ENCODE measurements at regions not wholly inside any gene's neighbourhood (a gene's known extent, or its start where the extent isn't known, plus 50 kb on each side); places are given as distances from the start of the nearest gene placed in this dataset.
"Not testable (repeated sequence)": the region's sequence is repeated elsewhere in the genome, so short reads cannot be mapped to it uniquely, and the experiment has no call there.

DNA sequence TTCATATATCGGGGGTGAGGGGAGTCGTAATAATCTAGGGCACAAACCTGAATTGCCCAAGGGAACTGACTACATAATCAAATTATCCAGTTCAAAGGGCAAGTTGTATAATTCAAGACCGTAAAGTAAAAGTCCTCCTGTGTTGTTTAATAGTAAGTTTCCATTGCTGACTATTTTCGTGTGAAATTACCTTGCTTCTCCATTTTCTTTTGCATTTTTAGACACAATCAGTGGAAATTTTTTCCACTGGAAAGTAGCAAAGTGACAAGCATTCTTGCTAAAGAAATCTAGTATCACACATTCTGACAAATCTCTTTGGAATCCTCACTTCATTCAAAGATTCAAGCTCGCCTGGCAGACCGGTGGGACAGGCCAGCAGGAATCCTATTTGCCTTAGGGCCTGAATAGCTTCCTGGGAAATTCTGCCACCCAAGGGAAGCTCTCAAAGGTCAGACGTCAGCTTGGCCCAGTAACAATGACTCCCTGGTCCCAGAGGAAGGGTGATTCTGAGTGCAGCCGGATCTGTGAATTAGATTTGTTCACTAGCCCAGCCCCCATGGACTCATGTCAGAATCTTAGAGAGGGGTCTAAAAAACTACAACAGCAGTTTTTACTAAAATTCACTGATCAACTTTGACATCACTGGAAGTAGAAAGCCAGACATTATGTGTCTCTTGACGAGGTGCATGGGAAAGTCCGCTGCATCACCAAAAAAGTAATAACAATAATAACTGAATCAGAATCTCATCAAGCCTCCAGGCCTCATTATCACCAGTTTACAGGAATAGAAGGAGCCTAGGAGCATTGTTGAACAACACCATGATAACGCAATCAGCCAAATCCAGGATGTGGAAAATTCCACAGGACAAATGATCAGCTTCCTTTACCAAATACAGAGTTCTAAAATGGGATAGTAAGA lies 161.0 kb downstream of the SKIDA1 start:
- FAIRE-seq (peak; percentile 94), DNase-seq (ENCODE audit: insufficient read length, low spot score) (peak; percentile 46)
- TF ChIP-seq POLR2A (IDR thresholded peaks at IDR 0.05; ENCODE audit: low read depth, low read length): no peak

DNA sequence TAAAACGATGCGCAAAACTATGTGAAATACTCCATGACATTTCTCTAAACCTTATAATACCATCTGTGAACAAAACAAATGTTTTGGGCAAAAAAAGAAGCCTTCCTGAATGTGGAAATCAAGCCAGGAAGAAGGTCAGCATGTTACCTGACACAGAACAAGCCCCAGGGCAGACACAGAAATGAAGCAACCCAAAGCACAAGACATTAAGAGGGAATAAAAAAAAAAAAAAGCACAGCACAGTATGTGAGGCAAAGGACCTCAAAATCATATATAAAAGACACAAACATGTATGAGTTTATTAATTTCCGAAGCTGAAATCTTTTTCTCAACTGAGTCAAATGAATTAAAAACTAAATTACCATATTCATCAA lies 161.8 kb downstream of the SKIDA1 start:
- TF ChIP-seq POLR2A (IDR thresholded peaks at IDR 0.05; ENCODE audit: low read depth, low read length): no peak
- DNase-seq (ENCODE audit: insufficient read length, low spot score) (no peak), FAIRE-seq (no peak)

DNA sequence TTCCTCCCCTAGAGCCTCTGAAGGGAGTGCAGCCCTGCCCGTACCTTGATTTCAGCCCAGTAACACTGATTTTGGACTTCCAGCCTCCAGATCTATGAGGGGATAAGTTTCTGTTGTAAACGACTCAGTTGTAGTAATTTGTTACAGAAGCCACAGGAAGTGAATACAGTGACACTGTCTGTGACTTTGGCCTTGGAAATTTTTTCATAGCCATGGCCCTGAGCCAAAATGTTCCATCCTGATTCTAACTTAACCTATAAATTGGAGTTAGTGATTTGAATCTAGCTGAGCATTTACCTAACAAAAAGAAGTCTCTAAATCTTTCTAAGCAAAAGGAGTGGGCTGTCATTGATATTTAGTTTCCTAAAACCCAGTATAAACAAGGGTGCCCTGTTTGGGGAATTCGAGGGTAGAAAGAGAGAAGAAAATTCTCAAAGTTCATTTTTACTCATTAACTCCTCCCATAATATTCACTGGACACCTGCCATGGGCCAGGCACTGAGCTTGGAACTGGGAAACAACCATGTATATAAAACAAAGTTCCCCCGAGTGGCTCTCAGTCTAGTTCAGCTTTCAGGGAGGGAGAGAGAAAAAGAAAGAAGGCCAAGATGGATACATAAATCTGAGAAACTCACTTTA lies 162.3 kb downstream of the SKIDA1 start:
- no peak for DNase-seq (ENCODE audit: insufficient read length, low spot score)

DNA sequence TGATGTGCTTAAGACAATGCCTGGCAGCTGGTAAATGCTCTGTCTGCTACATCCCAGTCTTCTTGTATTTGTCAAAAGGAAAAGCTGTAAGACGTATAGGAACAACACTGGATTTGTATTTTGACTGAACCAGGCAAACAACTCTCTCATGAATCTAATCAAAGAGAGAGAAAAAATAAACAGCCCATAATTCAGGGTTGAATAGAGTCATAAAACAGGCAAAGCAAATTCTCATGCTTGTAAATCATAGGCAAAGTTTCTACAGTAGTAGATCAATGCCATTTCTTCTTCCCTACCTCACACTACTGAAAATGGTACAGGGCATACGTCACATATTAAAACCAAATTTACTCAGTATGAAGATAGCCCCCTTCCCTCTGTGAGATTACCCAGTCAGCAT lies 166.3 kb downstream of the SKIDA1 start:
- FAIRE-seq: no peak
- no peak for TF ChIP-seq POLR2A (IDR thresholded peaks at IDR 0.05; ENCODE audit: low read depth, low read length)
- no peak for DNase-seq (ENCODE audit: insufficient read length, low spot score)

More for the DNA sequence above, 162.3 kb downstream of the SKIDA1 start:
- TF ChIP-seq POLR2A (IDR thresholded peaks at IDR 0.05; ENCODE audit: low read depth, low read length): no peak
- no peak for FAIRE-seq

DNA sequence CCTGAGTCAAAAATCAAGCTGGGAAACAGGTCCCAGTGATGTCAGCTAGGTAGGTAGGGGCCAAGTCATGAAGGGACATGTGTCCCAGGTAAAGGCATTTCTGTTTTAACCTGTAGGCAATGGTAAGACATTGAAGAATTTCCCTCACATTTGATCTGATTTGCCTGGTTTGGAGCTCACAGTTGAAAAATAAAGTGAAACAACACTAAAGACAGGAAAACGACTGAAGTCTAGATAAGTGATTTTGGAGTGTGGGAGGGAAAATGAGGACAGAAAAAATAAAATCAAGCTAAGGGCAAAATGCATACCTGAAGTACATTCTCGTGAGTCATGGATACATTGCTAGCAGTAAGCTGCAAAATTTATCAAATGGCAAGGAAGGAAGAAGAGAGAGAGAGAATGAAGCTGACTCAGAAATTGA lies 169.9 kb downstream of the SKIDA1 start:
- FAIRE-seq: peak; percentile 86
- DNase-seq (ENCODE audit: insufficient read length, low spot score): no peak
- TF ChIP-seq POLR2A (IDR thresholded peaks at IDR 0.05; ENCODE audit: low read depth, low read length): no peak

DNA sequence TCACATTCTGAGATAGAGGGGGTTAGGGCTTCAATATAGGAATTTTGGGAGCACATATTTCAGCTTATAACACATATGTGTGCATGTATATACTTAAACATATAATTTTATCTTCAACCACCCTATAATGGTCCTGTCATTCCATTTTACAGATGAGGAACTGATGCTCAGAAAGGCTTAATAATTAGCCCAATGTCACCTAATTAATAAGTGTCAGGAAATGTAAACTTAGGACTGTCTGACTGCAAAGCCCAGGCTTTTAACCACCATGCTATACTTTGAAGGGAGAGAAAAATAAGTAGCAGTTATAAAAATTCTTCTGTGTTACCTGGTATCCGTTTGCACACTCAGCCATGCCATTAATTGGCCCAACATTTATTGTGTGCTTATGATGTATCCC lies 172.6 kb downstream of the SKIDA1 start:
- no peak for DNase-seq (ENCODE audit: insufficient read length, low spot score)
- FAIRE-seq: no peak

DNA sequence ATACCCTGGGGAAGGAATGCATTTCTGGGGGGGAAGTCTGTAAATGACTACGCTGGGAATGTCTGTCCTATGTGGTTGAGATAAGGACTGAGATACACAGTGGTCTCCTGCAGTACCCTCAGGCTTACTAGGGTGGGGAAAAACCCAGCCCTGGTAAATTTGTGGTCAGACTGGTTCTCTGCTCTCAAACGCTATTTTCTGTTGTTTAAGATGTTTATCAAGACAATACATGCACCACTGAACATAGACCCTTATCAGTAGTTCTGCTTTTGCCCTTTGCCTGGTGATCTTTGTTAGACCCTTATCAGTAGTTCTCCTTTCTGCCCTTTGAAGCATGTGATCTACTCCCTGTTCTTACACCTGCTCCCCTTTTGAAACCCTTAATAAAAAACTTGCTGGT lies 173.9 kb downstream of the SKIDA1 start:
- not testable (repeated sequence) for FAIRE-seq

More for the DNA sequence above, 172.6 kb downstream of the SKIDA1 start:
- TF ChIP-seq POLR2A (IDR thresholded peaks at IDR 0.05; ENCODE audit: low read depth, low read length): no peak

DNA sequence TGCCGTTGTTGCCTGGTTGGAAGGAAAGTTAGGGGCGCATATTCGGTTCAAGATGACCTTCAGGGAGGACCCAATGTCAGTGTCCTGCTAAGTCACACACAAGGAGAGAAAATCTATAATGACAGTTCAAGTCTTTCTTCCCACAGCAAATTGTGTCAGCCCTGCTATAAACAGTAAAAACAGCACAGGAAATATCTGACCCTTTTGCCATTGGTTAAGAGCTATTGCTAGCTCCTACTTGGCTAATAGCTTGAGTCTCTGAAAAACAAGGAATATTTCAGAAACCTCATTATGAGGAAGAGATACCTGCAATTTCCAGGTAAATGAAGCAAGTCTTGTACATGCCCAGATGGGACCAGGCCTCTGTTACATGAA lies 175.6 kb downstream of the SKIDA1 start:
- DNase-seq (ENCODE audit: insufficient read length, low spot score): no peak
- no peak for TF ChIP-seq POLR2A (IDR thresholded peaks at IDR 0.05; ENCODE audit: low read depth, low read length)
- FAIRE-seq: no peak

More for the DNA sequence above, 173.9 kb downstream of the SKIDA1 start:
- DNase-seq (ENCODE audit: insufficient read length, low spot score): not testable (repeated sequence)

DNA sequence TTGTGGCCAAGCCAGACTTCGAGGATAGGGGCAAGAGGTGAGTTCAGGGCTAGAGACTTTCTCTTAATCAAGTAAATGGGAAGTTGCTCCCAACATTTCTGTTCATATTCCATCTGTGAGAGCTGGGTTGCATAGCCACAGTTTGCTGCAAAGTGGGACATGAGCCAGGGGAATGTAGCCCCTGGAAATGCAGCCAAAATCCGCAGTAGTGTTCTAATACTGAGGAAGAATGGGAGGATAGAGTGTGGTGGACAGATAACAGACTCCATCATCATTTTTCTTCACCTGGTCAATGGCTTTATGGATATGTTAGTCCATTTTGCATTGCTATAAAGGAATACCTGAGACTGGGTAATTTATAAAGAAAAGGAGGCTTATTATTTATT lies 177.7 kb downstream of the SKIDA1 start:
- DNase-seq (ENCODE audit: insufficient read length, low spot score) (no peak), FAIRE-seq (no peak)
- no peak for TF ChIP-seq POLR2A (IDR thresholded peaks at IDR 0.05; ENCODE audit: low read depth, low read length)

DNA sequence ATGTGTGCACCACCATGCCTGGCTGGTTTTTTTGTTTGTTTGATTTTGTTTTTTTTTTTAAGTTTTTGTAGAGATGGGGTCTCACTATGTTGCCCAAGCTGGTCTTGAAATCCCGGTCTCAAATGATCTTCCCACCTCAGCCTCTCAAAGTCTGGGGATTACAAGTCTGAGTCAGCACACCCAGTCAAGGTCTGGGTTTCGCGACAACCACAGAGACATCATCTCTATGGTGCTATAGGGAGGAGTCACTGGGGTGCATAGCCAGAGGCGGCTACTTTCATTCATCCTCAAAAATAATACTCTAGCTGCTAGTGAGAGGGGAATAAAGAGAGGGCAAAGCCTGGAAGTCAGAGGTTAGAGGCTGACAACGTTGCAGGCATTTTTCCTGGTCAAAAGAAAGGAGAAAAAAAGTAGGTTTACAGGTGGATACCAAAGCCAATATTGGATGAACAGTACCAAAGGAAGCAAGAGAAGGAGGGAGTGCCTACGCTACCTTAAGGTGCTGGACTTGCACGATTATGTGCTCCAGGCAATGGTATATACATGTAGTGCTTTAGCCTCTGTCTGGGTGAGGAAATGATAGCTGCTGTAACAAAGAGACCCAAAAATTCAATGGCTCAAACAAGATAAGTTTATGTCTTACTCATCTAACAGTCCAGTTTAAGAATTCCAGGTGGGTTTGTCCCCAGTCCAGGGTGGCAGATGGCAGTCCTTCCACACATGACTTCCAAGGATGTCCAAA lies 178.3 kb downstream of the SKIDA1 start:
- no peak for TF ChIP-seq POLR2A (IDR thresholded peaks at IDR 0.05; ENCODE audit: low read depth, low read length)
- DNase-seq (ENCODE audit: insufficient read length, low spot score) (no peak), FAIRE-seq (no peak)

DNA sequence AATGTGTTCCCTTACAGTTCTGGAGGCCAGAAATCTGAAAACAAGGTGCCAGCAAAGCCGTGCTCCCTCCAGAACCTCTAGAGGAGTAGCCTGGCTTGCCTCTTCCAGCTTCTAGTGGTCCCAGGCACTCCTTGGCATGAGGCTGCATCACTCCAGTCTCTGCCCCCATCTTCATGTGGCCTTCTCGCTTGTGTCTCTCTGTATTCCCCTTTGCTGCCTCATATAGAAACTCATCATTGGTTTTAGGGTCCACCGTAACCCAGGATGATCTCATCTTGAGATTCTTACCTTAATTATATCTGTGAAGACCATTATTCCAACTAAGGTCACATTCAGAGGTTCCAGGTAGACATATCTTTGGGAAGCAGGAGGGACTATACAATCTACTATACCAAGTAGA lies 182.4 kb downstream of the SKIDA1 start:
- no peak for DNase-seq (ENCODE audit: insufficient read length, low spot score)
- FAIRE-seq: no peak
- no peak for TF ChIP-seq POLR2A (IDR thresholded peaks at IDR 0.05; ENCODE audit: low read depth, low read length)

DNA sequence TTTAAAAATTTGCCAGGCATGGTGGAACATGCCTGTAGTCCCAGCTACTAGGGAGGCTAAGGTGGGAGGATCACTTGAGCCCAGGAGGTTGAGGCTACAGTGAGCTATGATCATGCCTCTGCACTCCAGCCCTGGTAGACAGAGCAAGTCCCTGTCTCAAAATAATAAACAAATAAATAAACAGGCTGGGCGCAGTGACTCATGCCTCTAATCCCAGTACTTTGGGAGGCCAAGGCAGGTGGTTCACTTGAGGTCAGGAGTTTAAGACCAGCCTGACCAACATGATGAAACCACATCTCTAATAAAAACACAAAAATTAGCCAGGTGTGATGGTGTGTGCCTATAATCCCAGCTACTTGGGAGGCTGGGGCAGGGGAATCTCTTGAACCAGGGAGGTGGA lies 183.0 kb downstream of the SKIDA1 start:
- DNase-seq (ENCODE audit: insufficient read length, low spot score); FAIRE-seq: not testable (repeated sequence)

DNA sequence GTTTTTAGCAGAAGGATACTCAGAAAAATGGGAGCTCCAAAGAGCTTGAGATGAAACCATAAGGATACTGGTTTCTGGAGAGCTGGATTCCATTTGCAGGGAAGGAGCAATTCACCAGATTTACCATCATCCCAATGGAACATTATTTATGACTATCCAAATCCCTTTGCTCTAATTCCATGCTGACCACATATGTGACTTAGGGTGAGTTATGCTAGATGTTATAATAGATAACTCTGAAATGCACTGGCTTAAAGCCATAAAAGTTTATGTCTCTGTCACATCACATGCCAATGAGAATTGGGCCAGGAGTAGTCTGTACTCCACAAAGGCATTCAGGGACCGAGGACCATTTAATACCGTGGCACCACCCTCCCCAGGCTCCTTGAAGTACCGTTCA lies 185.2 kb downstream of the SKIDA1 start:
- DNase-seq (ENCODE audit: insufficient read length, low spot score) (no peak), FAIRE-seq (no peak)
- TF ChIP-seq POLR2A (IDR thresholded peaks at IDR 0.05; ENCODE audit: low read depth, low read length): no peak

DNA sequence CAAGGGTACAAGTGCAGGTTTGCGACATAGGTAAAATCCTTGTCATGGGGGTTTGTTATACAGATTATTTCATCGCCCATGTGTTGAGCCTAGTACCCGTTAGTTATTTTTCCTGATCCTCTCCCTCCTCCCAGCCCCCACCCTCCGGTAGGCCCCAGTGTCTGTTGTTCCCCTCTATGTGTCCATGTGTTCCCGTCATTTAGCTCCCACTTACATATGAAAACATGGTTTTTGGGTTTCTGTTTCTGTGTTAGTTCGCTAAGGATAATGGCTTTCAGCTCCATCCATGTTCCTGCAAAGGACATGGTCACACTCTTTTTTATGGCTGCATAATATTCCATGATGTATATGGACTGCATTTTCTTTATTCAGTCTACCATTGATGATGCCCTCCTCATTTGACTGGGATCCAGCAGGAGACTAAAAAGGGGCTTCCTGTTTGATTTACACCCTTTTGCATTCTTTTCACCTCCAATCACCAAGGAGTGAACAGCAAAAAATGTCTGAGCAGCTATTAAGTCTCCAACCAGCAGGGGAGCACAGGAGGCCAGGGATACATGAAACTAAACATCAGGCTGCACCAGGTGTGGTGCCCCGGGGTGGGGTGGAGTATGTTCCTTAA lies 188.2 kb downstream of the SKIDA1 start:
- no peak for TF ChIP-seq POLR2A (IDR thresholded peaks at IDR 0.05; ENCODE audit: low read depth, low read length)
- DNase-seq (ENCODE audit: insufficient read length, low spot score) (no peak), FAIRE-seq (no peak)

All from H54 (cell line).